Progenitor cell of endocrine pancreas (in vitro differentiated cells): ENCODE measurements at regions not wholly inside any gene's neighbourhood (a gene's known extent, or its start where the extent isn't known, plus 50 kb on each side); places are given as distances from the start of the nearest gene placed in this dataset.

Experiments used
- DNase-seq: peaks from one replicate; pipeline ENCODE4 v3.0.0; 2021; ENCODE audit warnings: low spot score; ENCODE audit not compliant: unreplicated experiment
- H3K27ac Mint-ChIP-seq: 2 replicates; pipeline ENCODE4 v1.8.0; 2021; ENCODE audit warnings: mild to moderate bottlenecking, moderate library complexity, mixed read lengths
- H3K27me3 Mint-ChIP-seq: 2 replicates; pipeline ENCODE4 v1.8.0; 2021; ENCODE audit warnings: mixed read lengths
- H3K36me3 Mint-ChIP-seq: 2 replicates; pipeline ENCODE4 v1.8.0; 2022; ENCODE audit warnings: mixed read lengths; ENCODE audit not compliant: insufficient read depth
- H3K4me1 Mint-ChIP-seq: 2 replicates; pipeline ENCODE4 v1.8.0; 2021; ENCODE audit warnings: low read depth, mixed read lengths
- H3K4me3 Mint-ChIP-seq: 2 replicates; pipeline ENCODE4 v1.8.0; 2021; ENCODE audit warnings: low read depth, mild to moderate bottlenecking, moderate library complexity, mixed read lengths
- H3K9me3 Mint-ChIP-seq: 2 replicates; pipeline ENCODE4 v1.8.0; 2021; ENCODE audit warnings: low read depth, mixed read lengths
- TF ChIP-seq, protein P1 (sequence below): fragments of 200-600 bp; sonication (generic); IDR thresholded peaks from one replicate; pipeline ENCODE4 v1.5.0; 2021; ENCODE audit warnings: antibody characterized with exemption, mild to moderate bottlenecking; ENCODE audit not compliant: unreplicated experiment

DNA sequence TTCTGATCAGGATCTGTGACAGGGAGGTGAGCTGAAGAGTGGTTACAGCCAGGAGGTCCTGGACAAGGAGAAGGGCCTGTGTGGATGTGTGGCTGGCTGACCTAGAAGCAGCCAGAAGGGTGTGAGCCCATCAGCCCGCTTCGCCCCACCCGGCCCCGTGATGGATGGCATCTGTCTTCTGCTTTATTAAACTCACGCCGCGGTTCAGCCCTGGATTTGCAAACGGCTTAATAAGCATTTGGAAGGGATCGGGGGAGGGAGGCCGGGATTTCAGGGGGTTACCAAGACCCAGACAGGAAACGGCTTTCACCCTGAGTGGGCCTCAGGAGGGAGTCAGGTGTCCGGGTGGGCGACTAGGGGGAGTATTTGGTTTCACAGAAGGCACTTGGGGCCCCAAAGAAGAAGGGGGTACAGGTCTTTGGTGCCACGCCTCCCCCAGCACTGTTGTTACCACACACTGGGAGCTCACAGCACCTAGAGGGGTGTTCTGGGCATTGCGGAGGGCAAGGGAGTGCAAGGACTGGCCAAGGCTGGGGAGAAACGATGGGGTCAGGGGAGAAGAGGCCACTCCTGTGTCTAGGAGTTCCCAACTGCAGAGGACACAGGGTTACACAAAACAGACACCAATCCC lies 53.8 kb upstream of the FOXP4 start:
- H3K4me3 Mint-ChIP-seq = no peak overlapping the region
- H3K4me1 Mint-ChIP-seq = peaks cover 53% of the 10 kb centered on the region
- TF ChIP-seq, protein P1, sequence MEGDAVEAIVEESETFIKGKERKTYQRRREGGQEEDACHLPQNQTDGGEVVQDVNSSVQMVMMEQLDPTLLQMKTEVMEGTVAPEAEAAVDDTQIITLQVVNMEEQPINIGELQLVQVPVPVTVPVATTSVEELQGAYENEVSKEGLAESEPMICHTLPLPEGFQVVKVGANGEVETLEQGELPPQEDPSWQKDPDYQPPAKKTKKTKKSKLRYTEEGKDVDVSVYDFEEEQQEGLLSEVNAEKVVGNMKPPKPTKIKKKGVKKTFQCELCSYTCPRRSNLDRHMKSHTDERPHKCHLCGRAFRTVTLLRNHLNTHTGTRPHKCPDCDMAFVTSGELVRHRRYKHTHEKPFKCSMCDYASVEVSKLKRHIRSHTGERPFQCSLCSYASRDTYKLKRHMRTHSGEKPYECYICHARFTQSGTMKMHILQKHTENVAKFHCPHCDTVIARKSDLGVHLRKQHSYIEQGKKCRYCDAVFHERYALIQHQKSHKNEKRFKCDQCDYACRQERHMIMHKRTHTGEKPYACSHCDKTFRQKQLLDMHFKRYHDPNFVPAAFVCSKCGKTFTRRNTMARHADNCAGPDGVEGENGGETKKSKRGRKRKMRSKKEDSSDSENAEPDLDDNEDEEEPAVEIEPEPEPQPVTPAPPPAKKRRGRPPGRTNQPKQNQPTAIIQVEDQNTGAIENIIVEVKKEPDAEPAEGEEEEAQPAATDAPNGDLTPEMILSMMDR = no peak
- H3K27me3 Mint-ChIP-seq = no peaks in the 10 kb centered on the region
- peak overlapping the region; percentile 8 for H3K27ac Mint-ChIP-seq
- DNase-seq = no peak
- H3K9me3 Mint-ChIP-seq = no peaks in the 10 kb centered on the region
- H3K36me3 Mint-ChIP-seq = no peaks in the 10 kb centered on the region

DNA sequence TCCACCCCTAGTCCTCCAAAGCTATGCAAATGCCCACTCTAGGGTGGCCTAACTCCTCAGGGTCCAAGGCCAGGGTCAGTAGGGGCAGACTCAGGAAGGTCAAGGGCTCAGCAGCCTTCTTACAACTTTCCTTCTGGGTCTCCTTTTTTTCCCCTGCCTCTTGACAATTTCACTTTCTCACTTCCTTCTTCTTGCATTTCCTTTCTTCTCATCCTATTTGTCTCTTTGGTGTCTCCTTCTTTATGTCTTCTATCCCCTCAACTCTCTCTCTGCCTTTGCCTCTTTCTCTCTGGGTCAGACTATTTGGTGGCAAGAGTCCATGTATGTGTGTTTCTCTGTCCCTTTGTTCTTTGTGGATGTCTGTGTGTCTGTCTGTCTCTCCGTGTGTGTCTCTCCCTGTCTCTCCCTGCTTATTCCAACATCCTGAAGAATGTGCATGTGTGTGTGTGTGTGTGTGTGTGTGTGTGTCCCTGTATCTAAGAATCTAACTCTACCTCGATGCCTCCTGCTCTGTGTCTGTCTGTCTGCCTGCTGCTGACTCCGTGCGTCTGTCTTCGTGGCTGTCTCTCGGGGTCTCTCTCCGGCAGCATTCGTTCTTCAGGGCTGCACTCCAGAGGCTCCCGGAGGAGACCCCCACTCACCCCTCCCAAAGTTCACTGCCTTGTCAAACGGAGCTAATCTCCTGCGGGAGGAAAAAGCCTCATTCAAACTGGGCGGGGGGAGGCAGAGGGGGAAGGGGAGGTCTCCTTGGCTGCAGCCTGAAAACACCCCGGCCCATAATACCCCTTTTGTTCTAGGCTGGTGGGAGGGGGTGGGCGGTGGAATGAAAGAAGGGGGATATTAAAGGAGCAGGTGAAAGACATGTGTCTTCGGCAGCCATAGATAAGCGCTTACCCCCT lies 51.7 kb upstream of the FOXP4 start:
- peaks cover 42% of the 10 kb centered on the region for H3K4me1 Mint-ChIP-seq
- H3K27me3 Mint-ChIP-seq = no peaks in the 10 kb centered on the region
- H3K36me3 Mint-ChIP-seq = no peaks in the 10 kb centered on the region
- H3K27ac Mint-ChIP-seq = peak overlapping the region; percentile 46
- no peaks in the 10 kb centered on the region for H3K9me3 Mint-ChIP-seq
- TF ChIP-seq, protein P1 = no peak
- no peak for DNase-seq
- peak overlapping the region; percentile 41 for H3K4me3 Mint-ChIP-seq
